ENCODE measurements at regions not wholly inside any gene's neighbourhood (a gene's known extent, or its start where the extent isn't known, plus 50 kb on each side); places are given as distances from the start of the nearest gene placed in this dataset.

DNA sequence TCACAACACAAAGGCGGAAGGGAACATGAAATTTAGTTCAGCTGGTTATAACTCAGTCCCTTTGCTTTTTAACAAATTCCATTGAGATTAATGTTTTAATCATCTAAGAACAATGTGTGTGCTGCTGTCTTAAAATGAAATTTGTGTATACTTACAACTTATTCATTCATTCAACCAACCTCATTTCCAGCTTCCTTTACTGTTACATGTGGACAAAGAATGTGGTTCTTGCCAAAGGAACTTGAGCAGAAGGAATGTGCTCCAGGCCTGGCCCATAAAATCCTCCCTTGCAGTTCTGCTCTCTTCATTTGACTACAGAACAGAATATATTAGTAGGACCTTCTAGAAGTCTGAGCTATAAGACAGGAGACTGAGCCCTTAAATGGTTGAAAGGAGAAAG lies 176.8 kb upstream of the GLRA2 start:
- WGBS (ENCODE audit: insufficient coverage), result no CpG with 5 or more reads among the region's 1 CpG
- no peaks in the 10 kb centered on the region for H3K27me3 ChIP-seq (replicated peaks in 1 of 4; ENCODE audit: control extremely low read depth in 1 of 4, control insufficient read depth in 3 of 4, insufficient read depth in 4 of 4, low read length in 3 of 4)
- Mint-ChIP-seq H3K4me1 (no peaks in the 10 kb centered on the region), H3K4me3 (no peak overlapping the region), H3K9me3 (ENCODE audit: insufficient read depth) (peaks cover 4% of the 10 kb centered on the region), H3K27ac (no peak overlapping the region), H3K27me3 (no peaks in the 10 kb centered on the region)
- H3K36me3 ChIP-seq (replicated peaks in 1 of 2; ENCODE audit: control extremely low read depth in 1 of 2, control insufficient read depth in 1 of 2, extremely low read depth in 1 of 2, insufficient read depth in 2 of 2, low read length in 1 of 2), result no peaks in the 10 kb centered on the region
- H3K4me3 ChIP-seq (ENCODE audit: control extremely low read depth in 1 of 5, extremely low read depth in 1 of 5, insufficient read depth in 1 of 5, low read depth in 2 of 5, low read length in 4 of 5), result no peak overlapping the region
- DNase-seq (no peak), ATAC-seq (ENCODE audit: low read depth) (no peak)
- H3K4me2 ChIP-seq (replicated peaks; ENCODE audit: low read depth, low read length, poor library complexity, severe bottlenecking), result no peak overlapping the region
- ChIA-PET POLR2A (no interaction called here), CTCF (no interaction called here)
- H3K79me2 ChIP-seq (ENCODE audit: control insufficient read depth, insufficient read depth, low read length), result no peaks in the 10 kb centered on the region
- H4K20me1 ChIP-seq (ENCODE audit: control insufficient read depth, insufficient read depth, low read length, poor library complexity, severe bottlenecking), result no peaks in the 10 kb centered on the region
- intact Hi-C loops (cut with micrococcal nuclease), result no loop called here
- H3K27ac ChIP-seq (ENCODE audit: low read length in 2 of 2), result no peak overlapping the region
- H2AFZ ChIP-seq (ENCODE audit: insufficient read depth, low read depth, low read length, poor library complexity, severe bottlenecking), result no peak overlapping the region
- H3K9me3 ChIP-seq (ENCODE audit: control extremely low read depth in 1 of 3, control insufficient read depth in 2 of 3, insufficient read depth in 1 of 3, low read length in 2 of 3), result no peaks in the 10 kb centered on the region
- no peak overlapping the region for H3K9ac ChIP-seq (ENCODE audit: low read length)
- H3K4me1 ChIP-seq (ENCODE audit: control insufficient read depth in 2 of 2, insufficient read depth in 2 of 2, low read length in 2 of 2), result no peaks in the 10 kb centered on the region
- TF ChIP-seq, protein P1, sequence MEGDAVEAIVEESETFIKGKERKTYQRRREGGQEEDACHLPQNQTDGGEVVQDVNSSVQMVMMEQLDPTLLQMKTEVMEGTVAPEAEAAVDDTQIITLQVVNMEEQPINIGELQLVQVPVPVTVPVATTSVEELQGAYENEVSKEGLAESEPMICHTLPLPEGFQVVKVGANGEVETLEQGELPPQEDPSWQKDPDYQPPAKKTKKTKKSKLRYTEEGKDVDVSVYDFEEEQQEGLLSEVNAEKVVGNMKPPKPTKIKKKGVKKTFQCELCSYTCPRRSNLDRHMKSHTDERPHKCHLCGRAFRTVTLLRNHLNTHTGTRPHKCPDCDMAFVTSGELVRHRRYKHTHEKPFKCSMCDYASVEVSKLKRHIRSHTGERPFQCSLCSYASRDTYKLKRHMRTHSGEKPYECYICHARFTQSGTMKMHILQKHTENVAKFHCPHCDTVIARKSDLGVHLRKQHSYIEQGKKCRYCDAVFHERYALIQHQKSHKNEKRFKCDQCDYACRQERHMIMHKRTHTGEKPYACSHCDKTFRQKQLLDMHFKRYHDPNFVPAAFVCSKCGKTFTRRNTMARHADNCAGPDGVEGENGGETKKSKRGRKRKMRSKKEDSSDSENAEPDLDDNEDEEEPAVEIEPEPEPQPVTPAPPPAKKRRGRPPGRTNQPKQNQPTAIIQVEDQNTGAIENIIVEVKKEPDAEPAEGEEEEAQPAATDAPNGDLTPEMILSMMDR (IDR thresholded peaks at IDR 0.05), result no peak
- TF ChIP-seq EZH2 (IDR thresholded peaks at IDR 0.05; ENCODE audit: borderline replicate concordance, insufficient read depth, low read depth, low read length, poor library complexity, severe bottlenecking), result no peak

DNA sequence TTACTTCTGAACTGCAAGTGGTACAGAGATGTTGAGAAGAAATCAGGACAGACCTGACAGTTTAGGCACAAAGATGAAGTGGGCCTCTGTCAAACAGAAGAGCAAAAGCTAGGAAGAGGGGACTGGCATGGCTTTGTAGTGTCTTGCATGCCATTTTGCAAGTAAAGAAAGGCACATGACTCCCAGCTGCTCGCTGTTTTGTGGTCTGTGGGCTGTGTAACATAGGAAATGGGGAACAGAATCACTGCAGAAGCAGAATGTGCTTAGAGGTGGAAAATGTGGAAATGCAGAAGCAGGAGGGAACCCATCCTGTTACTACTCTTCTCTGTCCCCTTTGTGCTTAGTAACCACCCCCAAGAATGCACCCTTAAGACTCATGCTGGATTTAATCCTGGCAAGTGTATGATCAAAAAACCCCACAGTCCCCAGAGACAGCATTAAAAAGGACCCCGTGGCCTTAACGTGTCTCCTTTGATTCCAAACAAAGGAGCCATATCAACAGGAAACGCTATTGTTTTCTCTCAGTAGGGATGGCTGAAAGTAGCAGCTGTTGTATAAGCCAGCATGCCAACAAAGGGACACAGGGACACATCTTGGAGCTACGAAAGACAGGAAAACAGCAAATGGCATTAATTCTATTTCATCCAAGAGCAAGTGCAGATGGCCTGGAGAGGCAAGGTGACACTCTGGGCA lies 177.6 kb upstream of the GLRA2 start:
- no peak overlapping the region for H3K9ac ChIP-seq (ENCODE audit: low read length)
- no peaks in the 10 kb centered on the region for H4K20me1 ChIP-seq (ENCODE audit: control insufficient read depth, insufficient read depth, low read length, poor library complexity, severe bottlenecking)
- DNase-seq (no peak), ATAC-seq (ENCODE audit: low read depth) (no peak)
- H3K4me1 ChIP-seq (ENCODE audit: control insufficient read depth in 2 of 2, insufficient read depth in 2 of 2, low read length in 2 of 2), result no peaks in the 10 kb centered on the region
- TF ChIP-seq EZH2 (IDR thresholded peaks at IDR 0.05; ENCODE audit: borderline replicate concordance, insufficient read depth, low read depth, low read length, poor library complexity, severe bottlenecking), result no peak
- TF ChIP-seq, protein P1 (IDR thresholded peaks at IDR 0.05), result no peak
- H3K79me2 ChIP-seq (ENCODE audit: control insufficient read depth, insufficient read depth, low read length), result no peaks in the 10 kb centered on the region
- WGBS (ENCODE audit: insufficient coverage), result 40% methylated on average over 2 of the region's 5 CpGs
- Mint-ChIP-seq H3K9me3 (ENCODE audit: insufficient read depth) (peaks cover 4% of the 10 kb centered on the region), H3K4me1 (no peaks in the 10 kb centered on the region), H3K4me3 (no peak overlapping the region), H3K27me3 (no peaks in the 10 kb centered on the region), H3K27ac (no peak overlapping the region)
- no peak overlapping the region for H3K4me3 ChIP-seq (ENCODE audit: control extremely low read depth in 1 of 5, extremely low read depth in 1 of 5, insufficient read depth in 1 of 5, low read depth in 2 of 5, low read length in 4 of 5)
- no peak overlapping the region for H2AFZ ChIP-seq (ENCODE audit: insufficient read depth, low read depth, low read length, poor library complexity, severe bottlenecking)
- H3K4me2 ChIP-seq (replicated peaks; ENCODE audit: low read depth, low read length, poor library complexity, severe bottlenecking), result no peak overlapping the region
- H3K9me3 ChIP-seq (ENCODE audit: control extremely low read depth in 1 of 3, control insufficient read depth in 2 of 3, insufficient read depth in 1 of 3, low read length in 2 of 3), result no peaks in the 10 kb centered on the region
- no peaks in the 10 kb centered on the region for H3K36me3 ChIP-seq (replicated peaks in 1 of 2; ENCODE audit: control extremely low read depth in 1 of 2, control insufficient read depth in 1 of 2, extremely low read depth in 1 of 2, insufficient read depth in 2 of 2, low read length in 1 of 2)
- H3K27ac ChIP-seq (ENCODE audit: low read length in 2 of 2), result no peak overlapping the region
- H3K27me3 ChIP-seq (replicated peaks in 1 of 4; ENCODE audit: control extremely low read depth in 1 of 4, control insufficient read depth in 3 of 4, insufficient read depth in 4 of 4, low read length in 3 of 4), result no peaks in the 10 kb centered on the region
- ChIA-PET CTCF (interaction anchor here (0.6 kb wide), 1 partner anchor 1706 kb away, joined by 3 read pairs; no protein-coding TSS in a partner anchor), POLR2A (no interaction called here)
- intact Hi-C loops (cut with micrococcal nuclease), result no loop called here

All from B cell (primary cell).